COR-L47 (cell line): ENCODE measurements at regions not wholly inside any gene's neighbourhood (a gene's known extent, or its start where the extent isn't known, plus 50 kb on each side); places are given as distances from the start of the nearest gene placed in this dataset.
"Not testable (repeated sequence)": the region's sequence is repeated elsewhere in the genome, so short reads cannot be mapped to it uniquely, and the experiment has no call there.

Source experiments
- DNase-seq: peaks from one replicate; lab custom pipeline; 2025; lab: John Stamatoyannopoulos, UW

GRCh38 chr5:126009566-126009965 lies 413.6 kb upstream of the GRAMD2B start:
- DNase-seq, result no peak

GRCh38 chr5:126011526-126011925 lies 411.7 kb upstream of the GRAMD2B start:
- not testable (repeated sequence) for DNase-seq

GRCh38 chr5:126014676-126015075 lies 408.5 kb upstream of the GRAMD2B start:
- no peak for DNase-seq

GRCh38 chr5:126015235-126016181 lies 407.7 kb upstream of the GRAMD2B start:
- no peak for DNase-seq

GRCh38 chr5:126016256-126016655 lies 407.0 kb upstream of the GRAMD2B start:
- DNase-seq, result no peak

- DNase-seq, result no peak
Measured at GRCh38 chr5:126017096-126017495, 406.1 kb upstream of the GRAMD2B start.

GRCh38 chr5:126020770-126021169 lies 402.4 kb upstream of the GRAMD2B start:
- DNase-seq, result no peak

- DNase-seq, result no peak
Measured at GRCh38 chr5:126023994-126024441, 399.2 kb upstream of the GRAMD2B start.

- no peak for DNase-seq
Measured at GRCh38 chr5:126027149-126027548, 396.1 kb upstream of the GRAMD2B start.

- no peak for DNase-seq
Measured at GRCh38 chr5:126027652-126028051, 395.6 kb upstream of the GRAMD2B start.

GRCh38 chr5:126028336-126028735 lies 394.9 kb upstream of the GRAMD2B start:
- no peak for DNase-seq

GRCh38 chr5:126029282-126029681 lies 393.9 kb upstream of the GRAMD2B start:
- not testable (repeated sequence) for DNase-seq

GRCh38 chr5:126030698-126031097 lies 392.5 kb upstream of the GRAMD2B start:
- no peak for DNase-seq

GRCh38 chr5:126031989-126032716 lies 391.1 kb upstream of the GRAMD2B start:
- DNase-seq, result peak; percentile 52

- peak; percentile 43 for DNase-seq
Measured at GRCh38 chr5:126043688-126044087, 379.5 kb upstream of the GRAMD2B start.

GRCh38 chr5:126044111-126044668 lies 379.0 kb upstream of the GRAMD2B start:
- DNase-seq, result peak; percentile 90

- no peak for DNase-seq
Measured at GRCh38 chr5:126044931-126045565, 378.2 kb upstream of the GRAMD2B start.

- no peak for DNase-seq
Measured at GRCh38 chr5:126046318-126046717, 376.9 kb upstream of the GRAMD2B start.

- DNase-seq, result no peak
Measured at GRCh38 chr5:126046846-126047571, 376.2 kb upstream of the GRAMD2B start.

- DNase-seq, result no peak
Measured at GRCh38 chr5:126052120-126052519, 371.1 kb upstream of the GRAMD2B start.

GRCh38 chr5:126052791-126053190 lies 370.4 kb upstream of the GRAMD2B start:
- DNase-seq, result no peak
